ENCODE measurements at regions not wholly inside any gene's neighbourhood (a gene's known extent, or its start where the extent isn't known, plus 50 kb on each side); places are given as distances from the start of the nearest gene placed in this dataset.

DNA sequence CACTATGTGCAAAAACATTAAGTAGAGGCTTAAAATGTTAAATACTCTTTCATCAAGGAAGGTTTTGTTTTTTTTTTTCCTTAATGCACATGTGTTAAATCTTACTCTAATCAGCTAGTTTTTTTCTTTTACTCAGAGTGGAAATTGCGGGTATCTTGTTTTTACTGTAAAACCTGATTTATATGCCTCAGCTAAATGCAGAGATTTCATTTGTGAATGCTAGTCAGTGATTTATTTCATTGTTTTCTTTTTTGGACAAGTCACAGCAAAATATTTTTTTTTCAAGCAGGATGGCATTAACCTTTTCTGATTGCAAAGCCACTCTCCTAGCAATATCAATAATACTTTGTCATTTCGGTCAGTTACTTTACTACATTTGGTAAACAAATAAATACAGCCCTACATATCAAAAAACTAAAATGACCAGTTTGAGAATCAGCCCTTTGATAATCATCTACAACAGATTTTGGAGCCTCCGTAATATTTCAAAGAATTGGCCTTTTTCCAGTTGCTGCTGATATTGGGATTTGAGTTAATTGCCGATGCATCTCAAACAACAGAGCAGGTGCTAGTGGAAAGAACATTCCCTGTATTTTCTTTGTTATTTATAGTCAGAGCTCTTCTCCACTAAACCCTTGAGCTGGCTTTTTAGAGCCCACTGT is 579.2 kb upstream of the ZNF608 start:
- no peak for TF ChIP-seq SIX4 (CRISPR knock-in tag; IDR thresholded peaks at IDR 0.05)
- no peak for TF ChIP-seq ZNF33A (CRISPR knock-in tag; IDR thresholded peaks at IDR 0.05; ENCODE audit: borderline replicate concordance)
- no peak for TF ChIP-seq SNRNP70 (IDR thresholded peaks at IDR 0.05; ENCODE audit: low read depth, low read length)
- no peak for TF ChIP-seq JUND (CRISPR knock-in tag; IDR thresholded peaks at IDR 0.05)

Data from HepG2 (cell line).